H1 (cell line): ENCODE measurements at regions not wholly inside any gene's neighbourhood (a gene's known extent, or its start where the extent isn't known, plus 50 kb on each side); places are given as distances from the start of the nearest gene placed in this dataset.

Experiments used
- GTF2F1 ChIP-seq: IDR thresholded peaks from 2 replicates; pipeline ENCODE4 v1.6.1; 2012; ENCODE audit warnings: low read depth, low read length, improper control_type of control experiment, borderline replicate concordance
- KDM1A ChIP-seq: fragments of 200-600, 300-600 bp; sonication (generic); IDR thresholded peaks from 2 replicates; pipeline ENCODE4 v1.7.1; 2016; ENCODE audit warnings: mild to moderate bottlenecking, low read length, borderline replicate concordance

GRCh38 chr7:417625-417889 lies 102.1 kb downstream of the PDGFA start (continued):
- TF ChIP-seq KDM1A = no peak
- no peak for TF ChIP-seq GTF2F1
